ENCODE measurements at regions not wholly inside any gene's neighbourhood (a gene's known extent, or its start where the extent isn't known, plus 50 kb on each side); places are given as distances from the start of the nearest gene placed in this dataset.

GRCh38 chr18:27619906-27620305 is 434.8 kb upstream of the CHST9 start:
- H3K4me3 ChIP-seq (ENCODE audit: low read depth, poor library complexity, severe bottlenecking) = no peak overlapping the region
- no peak for DNase-seq (ENCODE audit: low spot score in 2 of 2)
- intact Hi-C loops (cut with DNase I; ENCODE audit: low total_unique reads) = no loop called here
- TF ChIP-seq POLR2A (IDR thresholded peaks at IDR 0.05) = no peak
- no peak for TF ChIP-seq CTCF (IDR thresholded peaks at IDR 0.05)
- 94 to 98% methylated on average over 4 of the region's 4 CpGs for WGBS, 2 donors

GRCh38 chr18:27619090-27619772 is 434.1 kb upstream of the CHST9 start:
- TF ChIP-seq CTCF (IDR thresholded peaks at IDR 0.05) = no peak
- no peak for TF ChIP-seq POLR2A (IDR thresholded peaks at IDR 0.05)
- no peak overlapping the region for H3K4me3 ChIP-seq (ENCODE audit: low read depth, poor library complexity, severe bottlenecking)
- WGBS, 2 donors = 81 to 83% methylated on average over 6 of the region's 6 CpGs
- no peak for DNase-seq (ENCODE audit: low spot score in 2 of 2)
- intact Hi-C loops (cut with DNase I; ENCODE audit: low total_unique reads) = no loop called here

GRCh38 chr18:27616324-27616723 is 431.2 kb upstream of the CHST9 start:
- intact Hi-C loops (cut with DNase I; ENCODE audit: low total_unique reads) = no loop called here
- 74 to 82% methylated on average over 4 of the region's 4 CpGs for WGBS, 2 donors
- DNase-seq (ENCODE audit: low spot score in 2 of 2) = no peak
- no peak overlapping the region for H3K4me3 ChIP-seq (ENCODE audit: low read depth, poor library complexity, severe bottlenecking)
- no peak for TF ChIP-seq CTCF (IDR thresholded peaks at IDR 0.05)
- TF ChIP-seq POLR2A (IDR thresholded peaks at IDR 0.05) = no peak

GRCh38 chr18:27614951-27615844 is 430.1 kb upstream of the CHST9 start:
- TF ChIP-seq POLR2A (IDR thresholded peaks at IDR 0.05) (no peak), CTCF (IDR thresholded peaks at IDR 0.05) (no peak)
- intact Hi-C loops (cut with DNase I; ENCODE audit: low total_unique reads) = no loop called here
- no peak overlapping the region for H3K4me3 ChIP-seq (ENCODE audit: low read depth, poor library complexity, severe bottlenecking)
- no peak for DNase-seq (ENCODE audit: low spot score in 2 of 2)
- WGBS, 2 donors = 84 to 85% methylated on average over 8 of the region's 8 CpGs

GRCh38 chr18:27609221-27609620 is 424.1 kb upstream of the CHST9 start:
- DNase-seq (ENCODE audit: low spot score in 2 of 2) = no peak
- TF ChIP-seq POLR2A (IDR thresholded peaks at IDR 0.05) = no peak
- TF ChIP-seq CTCF (IDR thresholded peaks at IDR 0.05) = no peak
- intact Hi-C loops (cut with DNase I; ENCODE audit: low total_unique reads) = loop anchor here (10.0 kb wide), 1 partner anchor 584 kb away; no protein-coding TSS in a partner anchor
- H3K4me3 ChIP-seq (ENCODE audit: low read depth, poor library complexity, severe bottlenecking) = no peak overlapping the region

Measured in lower leg skin (tissue), 4 donors.